K562 (cell line): ENCODE measurements at regions not wholly inside any gene's neighbourhood (a gene's known extent, or its start where the extent isn't known, plus 50 kb on each side); places are given as distances from the start of the nearest gene placed in this dataset.

Experiments
- ETV6 ChIP-seq, 3 experiments: fragments of 150-350 bp in 1 of 3; sonication (generic) in 1 of 3; formaldehyde crosslinking in 1 of 3; IDR thresholded peaks; 2 replicates each; pipeline versions ENCODE4 v1.6.1 to v1.8.0; 2014 to 2022; ENCODE audit warnings: borderline replicate concordance in 2 of 3, low read depth in 2 of 3, antibody characterized with exemption in 1 of 3, low read length in 1 of 3, mild to moderate bottlenecking in 1 of 3, missing genetic modification reagents in 1 of 3
- MAFF ChIP-seq: IDR thresholded peaks from 2 replicates; pipeline ENCODE4 v1.6.1; 2012; ENCODE audit warnings: low read length, improper control_type of control experiment
- ZNF699 ChIP-seq: fragments of 250-450 bp; sonication (Bioruptor Pico); IDR thresholded peaks from 2 replicates; pipeline ENCODE4 v1.8.0; 2021; ENCODE audit warnings: mild to moderate bottlenecking, moderate library complexity; ENCODE audit not compliant: insufficient replicate concordance

DNA sequence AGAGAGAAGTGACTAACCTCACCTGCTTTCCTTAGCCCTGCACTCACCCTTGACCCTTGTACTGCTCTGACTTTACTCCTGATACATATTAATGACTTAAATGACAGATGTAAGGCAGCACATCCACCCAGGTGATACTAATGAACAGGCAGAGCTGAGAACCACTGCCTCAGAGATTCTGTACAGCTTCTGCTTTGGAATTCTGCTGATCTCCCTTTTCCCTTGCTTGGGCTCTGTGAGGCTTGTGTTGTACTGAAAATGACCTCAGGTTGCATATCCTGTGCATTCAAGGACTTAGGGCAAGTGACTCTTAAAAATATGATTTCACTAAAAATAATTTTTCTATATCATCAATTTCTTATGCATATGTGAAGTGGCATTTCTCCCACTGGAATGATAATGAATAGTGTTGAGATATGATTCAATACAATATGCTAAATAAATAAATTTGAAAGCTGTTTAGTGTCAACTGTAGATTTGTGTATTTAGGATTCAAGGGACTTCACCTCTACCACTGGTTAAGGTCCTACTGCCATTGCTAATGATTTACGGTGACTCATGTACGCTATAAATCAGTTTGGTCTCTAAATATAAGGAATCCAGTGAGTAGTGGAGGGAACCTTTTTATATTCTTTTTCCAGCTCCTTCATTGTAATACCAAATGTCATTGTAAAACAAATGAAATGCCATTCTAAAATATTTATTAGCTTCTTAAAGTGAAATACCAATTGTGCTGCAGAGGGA lies 328.3 kb downstream of the SOCS6 start:
- no peak for TF ChIP-seq ETV6 (IDR thresholded peaks at IDR 0.05; ENCODE audit: borderline replicate concordance in 1 of 2, low read depth in 2 of 2, low read length in 1 of 2)
- no peak for TF ChIP-seq ETV6 (CRISPR knock-in tag; IDR thresholded peaks at IDR 0.05; ENCODE audit: borderline replicate concordance)
- TF ChIP-seq ZNF699 = no peak
- TF ChIP-seq MAFF = no peak
